NCI-H82 (cell line): ENCODE measurements at regions not wholly inside any gene's neighbourhood (a gene's known extent, or its start where the extent isn't known, plus 50 kb on each side); places are given as distances from the start of the nearest gene placed in this dataset.

Source experiments
- DNase-seq: peaks from one replicate; lab custom pipeline; 2025; lab: John Stamatoyannopoulos, UW

- DNase-seq = no peak
Observed at GRCh38 chr7:45235905-45236304, 78.3 kb downstream of the RAMP3 start.

DNA sequence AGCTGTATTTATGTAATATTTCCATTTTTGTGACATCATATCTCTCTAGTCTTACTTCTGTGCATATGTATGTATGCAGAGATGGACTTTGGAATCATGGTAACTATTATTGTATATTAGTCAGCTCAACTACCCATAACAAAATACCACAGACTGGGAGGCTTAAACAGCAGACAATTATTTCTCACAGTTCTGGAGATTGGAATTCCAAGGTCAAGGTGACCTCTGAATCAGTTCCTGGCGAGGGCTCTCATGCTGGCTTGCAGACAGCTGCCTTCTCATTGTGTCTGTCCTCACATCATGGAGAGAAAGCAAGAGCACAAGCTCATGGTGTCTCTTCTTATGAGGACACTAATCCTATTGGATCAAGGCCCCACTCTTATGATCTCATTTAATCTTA lies 79.1 kb downstream of the RAMP3 start:
- DNase-seq = peak; percentile 81

DNA sequence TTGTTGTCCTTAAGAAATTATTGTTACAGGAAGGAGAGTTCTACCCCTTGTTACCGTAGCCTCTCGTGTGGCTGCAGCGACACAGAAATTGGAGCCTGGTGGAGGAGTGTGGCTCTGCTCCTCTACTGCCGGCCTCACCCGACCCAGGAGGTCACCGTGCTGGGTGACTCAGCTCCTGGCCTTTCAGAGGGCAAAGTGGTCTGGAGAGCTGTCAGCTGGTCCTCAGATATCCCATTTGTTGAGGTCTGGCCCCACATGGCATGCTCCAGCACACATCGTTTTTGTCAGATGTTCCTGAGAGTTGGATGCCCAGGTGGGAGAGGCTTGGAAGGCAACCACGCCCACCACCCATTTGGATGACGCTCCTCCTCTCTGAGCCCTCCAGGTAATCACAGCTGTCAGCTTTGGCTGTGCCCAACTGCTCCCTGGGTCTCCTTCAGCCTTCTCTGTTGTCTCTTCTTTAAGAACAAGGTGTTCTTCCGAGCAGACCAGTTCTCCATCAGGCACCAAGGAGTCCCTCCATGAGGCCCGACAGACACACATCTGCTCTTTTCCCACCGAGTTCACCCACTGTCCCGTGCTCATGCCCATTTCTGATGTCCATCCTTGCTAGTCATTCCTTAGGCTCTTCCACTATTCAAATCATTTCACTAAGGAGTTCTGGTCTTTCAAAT lies 80.3 kb downstream of the RAMP3 start:
- peak; percentile 19 for DNase-seq

DNA sequence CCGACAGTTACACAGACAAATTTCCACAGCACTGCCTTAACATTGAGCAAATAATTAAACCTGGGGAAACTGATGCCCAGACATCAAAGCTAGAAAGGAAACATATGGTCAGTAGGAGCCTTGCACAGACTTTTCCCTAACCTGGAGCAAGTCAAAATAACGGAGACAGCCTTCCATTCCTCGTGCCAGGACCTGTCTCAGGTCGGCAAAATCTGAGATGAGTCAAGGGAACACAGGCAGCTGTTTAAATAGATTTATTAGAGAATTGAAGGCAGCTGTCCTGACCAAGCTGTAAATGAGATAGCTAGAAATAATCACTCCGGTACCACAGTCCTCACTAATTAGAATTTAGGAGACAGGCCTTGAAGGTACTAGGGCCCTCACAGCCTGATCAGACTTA lies 81.2 kb downstream of the RAMP3 start:
- DNase-seq = peak; percentile 67

DNA sequence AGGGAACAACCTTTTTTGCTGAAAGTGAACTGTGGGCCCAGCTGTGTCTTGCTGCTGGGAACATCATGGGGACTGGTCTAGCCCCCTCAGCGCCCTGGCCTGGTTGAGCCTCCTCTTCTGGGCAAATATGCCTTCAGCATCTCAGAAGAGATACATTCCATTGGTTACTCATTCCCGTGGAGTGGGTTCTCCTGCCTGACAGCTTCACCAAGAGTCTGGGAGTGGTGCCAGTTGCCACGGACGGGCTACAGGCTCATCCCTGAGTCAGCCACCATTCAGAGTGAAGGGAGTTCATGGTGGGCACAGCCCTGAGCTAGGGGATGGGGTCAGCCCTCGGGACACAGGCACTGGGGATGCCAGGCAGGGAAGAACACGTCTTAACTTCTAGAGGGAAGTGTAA lies 81.9 kb downstream of the RAMP3 start:
- no peak for DNase-seq

DNA sequence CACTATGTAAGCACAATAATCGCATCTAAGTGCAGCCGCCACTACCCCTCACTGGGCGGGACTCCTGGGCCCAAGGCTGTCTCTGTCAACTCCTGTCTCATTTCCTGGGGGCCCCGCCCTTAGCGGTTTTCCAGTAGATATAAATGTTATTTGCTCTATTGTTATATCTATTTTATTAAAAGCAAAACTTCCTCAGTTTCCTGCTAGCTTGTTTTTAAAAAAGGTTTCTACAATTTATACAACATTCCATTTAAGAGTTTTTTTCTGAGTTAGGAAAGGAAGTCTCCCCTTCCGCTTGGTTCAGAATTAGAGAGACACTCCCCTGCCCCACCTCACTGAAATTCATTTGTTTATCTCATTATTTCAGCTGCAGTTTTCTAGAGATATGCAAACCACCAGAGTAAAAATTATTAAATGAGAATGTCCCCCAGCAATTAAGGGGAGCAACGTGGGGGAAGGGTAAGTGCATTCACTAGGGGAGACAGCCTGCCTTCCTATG lies 82.7 kb downstream of the RAMP3 start:
- no peak for DNase-seq

- DNase-seq = no peak
Observed at GRCh38 chr7:45240926-45241325, 83.3 kb downstream of the RAMP3 start.

- no peak for DNase-seq
Observed at GRCh38 chr7:45241339-45242109, 83.9 kb downstream of the RAMP3 start.

DNA sequence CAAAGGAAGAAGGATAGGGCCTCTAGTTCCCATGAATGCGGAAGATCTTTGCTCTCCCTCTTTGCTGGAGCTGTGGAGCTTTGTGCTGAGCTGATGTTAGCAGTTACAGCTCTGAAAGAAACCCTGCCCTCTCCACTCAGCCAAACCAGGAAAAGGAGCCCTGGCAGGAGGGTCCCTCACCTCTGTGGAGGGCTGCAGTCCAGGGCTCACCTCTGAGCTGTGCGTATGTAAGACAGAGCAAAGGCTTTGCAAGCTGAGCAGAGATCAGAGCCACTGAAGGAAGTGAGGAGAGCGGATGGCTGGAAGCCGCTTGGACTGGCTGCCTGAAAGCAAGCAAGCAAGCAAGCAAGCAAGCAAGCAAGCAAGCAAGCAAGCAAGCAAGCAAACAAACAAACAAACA lies 84.7 kb downstream of the RAMP3 start:
- no peak for DNase-seq

GRCh38 chr7:45242698-45243097 lies 85.1 kb downstream of the RAMP3 start:
- no peak for DNase-seq

GRCh38 chr7:45244981-45245380 lies 87.4 kb downstream of the RAMP3 start:
- peak; percentile 55 for DNase-seq

- no peak for DNase-seq
Observed at GRCh38 chr7:45246339-45246738, 88.7 kb downstream of the RAMP3 start.

GRCh38 chr7:45252248-45252647 lies 94.7 kb downstream of the RAMP3 start:
- DNase-seq = no peak

- no peak for DNase-seq
Observed at GRCh38 chr7:45252857-45253256, 95.3 kb downstream of the RAMP3 start.

DNA sequence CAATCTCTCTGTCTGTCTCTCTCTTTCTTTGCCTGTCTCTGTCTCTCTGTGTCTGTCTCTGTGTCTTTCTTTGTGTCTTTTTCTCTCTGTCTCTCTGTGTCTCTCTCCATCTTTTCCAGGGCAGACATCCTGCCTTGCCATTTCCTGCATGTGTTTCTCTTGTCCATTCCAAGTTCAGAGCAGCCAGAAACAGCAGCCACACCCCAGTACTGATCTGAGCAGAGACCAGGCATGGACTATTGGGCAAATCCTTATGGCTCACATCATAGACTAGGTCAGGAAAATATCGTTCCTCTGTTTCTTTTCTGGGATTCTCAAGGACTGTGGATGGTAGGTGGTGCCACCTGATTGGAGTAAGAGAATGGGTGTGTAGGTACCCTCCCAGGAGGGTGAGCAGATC lies 95.8 kb downstream of the RAMP3 start:
- DNase-seq = no peak

DNA sequence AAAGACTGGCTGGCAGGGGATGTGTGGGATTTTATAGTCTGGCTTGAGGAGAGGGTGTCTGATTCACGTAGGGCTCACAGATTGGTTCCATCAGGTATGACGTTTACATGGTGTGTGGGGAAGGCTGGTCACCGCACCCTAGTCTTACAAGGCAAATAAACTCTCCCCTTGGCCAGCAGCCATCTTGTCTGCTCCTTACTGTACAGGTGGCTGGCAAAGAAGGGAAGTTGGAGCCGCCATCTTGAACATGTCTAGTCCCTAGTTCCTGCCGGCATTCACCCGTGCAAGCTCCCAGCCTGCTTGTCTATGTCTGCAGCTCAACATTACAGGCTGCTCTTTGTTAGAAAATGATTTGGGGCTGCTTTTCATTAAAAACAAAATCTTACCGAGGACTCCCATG lies 97.6 kb downstream of the RAMP3 start:
- no peak for DNase-seq

DNA sequence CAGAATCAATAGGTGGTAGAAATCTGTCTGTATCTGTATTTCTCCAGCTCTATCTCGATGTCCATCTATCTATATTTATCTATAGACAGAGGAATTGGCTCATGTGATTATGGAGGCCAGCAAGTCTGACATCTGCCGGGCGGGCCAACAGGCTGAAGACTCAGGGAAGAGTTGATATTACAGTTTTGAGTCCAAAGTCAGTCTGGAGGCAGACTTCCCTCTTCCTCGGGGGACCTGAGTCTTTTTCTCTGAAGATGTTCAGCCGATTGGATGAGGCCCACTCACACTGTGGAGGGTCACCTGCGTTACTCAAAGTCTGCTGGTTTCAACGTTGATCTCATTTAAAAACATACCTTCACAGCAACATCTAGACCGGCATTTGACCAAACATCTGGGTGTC lies 98.7 kb downstream of the RAMP3 start:
- peak; percentile 23 for DNase-seq

GRCh38 chr7:45256775-45257174 lies 99.2 kb downstream of the RAMP3 start:
- DNase-seq = no peak

DNA sequence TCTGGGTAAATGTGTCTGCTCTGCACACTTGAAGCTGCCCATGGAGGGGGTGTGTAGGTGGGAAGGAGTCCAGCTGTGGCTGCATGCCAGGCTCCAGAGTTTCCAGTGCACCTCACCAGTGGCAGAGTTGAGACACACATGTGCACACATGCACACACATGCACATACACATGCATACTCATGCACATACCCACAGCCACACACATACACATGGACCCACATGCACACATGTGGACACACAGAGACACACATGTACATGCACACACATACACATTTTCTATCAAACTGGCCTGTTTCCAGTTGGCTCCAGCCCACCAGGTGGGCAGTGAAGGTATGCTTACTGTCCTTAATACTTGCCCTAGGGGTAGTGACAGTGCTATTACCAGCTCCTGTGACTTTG lies 99.7 kb downstream of the RAMP3 start:
- no peak for DNase-seq

DNA sequence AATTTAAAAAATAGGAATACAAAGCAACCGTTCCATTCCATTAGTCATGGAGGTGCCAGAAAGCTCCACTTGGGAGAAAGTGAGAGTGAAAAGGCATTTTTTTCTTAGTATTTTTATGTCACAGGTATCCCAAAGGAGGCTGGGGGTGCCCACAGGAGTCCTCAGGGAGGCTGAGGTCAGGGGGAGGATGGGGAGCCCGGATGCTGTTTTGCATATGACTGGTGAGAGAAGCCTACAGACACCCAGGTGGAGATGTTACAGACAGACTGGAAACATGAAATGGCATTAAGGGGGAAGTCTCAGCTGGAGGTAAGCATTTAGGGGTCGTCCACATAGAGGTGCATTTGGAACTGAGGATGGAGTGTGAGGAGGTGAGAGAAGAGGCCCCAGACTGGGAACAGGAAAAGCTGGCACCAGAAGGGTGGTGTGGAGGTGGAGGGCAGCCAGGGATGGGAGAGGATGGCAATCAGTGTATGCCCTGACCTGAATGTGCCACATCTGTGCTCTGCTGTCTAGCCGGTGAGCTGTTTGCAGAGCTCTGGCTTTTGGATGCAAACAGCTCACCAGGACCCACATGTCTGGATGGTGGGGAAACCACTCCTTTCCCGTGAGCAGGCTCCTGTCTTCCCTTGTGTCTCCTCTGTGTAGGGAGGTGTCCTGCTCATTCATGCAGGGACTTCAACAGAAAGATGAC lies 101.1 kb downstream of the RAMP3 start:
- DNase-seq = no peak

DNA sequence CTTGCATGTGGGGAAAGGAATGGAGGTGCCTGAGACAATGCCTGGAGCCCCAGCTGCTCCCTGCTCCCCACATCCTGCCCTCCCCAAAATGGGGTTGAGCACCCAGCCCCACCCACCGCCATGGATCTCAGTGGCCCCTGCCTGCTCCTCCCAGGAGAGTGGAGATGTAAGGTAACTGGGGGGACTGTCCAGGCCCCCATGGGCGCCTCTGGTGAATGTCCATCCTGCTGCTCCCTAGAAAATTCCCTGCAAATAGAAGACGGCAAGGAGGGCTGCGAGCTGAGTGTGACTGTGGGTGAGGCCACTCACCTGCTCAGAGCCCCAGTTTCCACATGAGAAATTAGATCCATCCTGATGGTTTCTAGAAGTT lies 101.6 kb downstream of the RAMP3 start:
- DNase-seq = no peak

DNA sequence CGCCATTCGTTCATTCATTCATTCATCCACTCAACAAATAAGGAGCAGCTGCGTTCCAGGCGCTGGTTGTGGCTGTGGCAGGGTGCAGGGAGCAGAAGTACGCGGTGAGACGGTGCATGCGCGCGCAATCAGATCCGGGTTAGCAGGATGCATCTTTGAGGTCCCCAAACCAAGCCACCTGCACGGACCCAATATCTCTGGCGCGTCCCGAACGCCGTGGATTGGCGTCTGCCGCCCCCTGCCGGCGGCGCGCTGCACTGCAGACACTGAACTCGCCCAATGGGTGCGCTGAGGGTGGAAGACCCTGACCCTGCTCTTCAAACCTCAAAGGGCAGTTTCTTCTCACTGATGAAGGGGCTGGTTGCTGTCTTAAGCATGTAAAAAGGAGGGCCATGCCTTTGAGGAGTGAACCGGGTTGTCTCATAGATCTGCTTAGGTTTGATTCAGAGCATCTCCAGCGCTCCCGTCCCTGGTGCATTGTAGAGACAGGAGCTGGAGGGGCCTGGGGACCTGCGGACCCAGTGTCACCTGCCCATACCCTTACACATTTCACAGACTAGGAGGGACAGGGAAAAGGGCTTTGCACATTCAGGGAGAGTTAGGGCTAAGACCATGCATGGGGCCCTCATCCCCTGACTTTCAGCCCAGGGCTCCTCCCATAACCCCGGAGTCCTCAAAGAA lies 102.5 kb downstream of the RAMP3 start:
- peak; percentile 73 for DNase-seq

GRCh38 chr7:45267262-45267661 lies 109.7 kb downstream of the RAMP3 start:
- no peak for DNase-seq
